HG03575 (cell line): ENCODE measurements at regions not wholly inside any gene's neighbourhood (a gene's known extent, or its start where the extent isn't known, plus 50 kb on each side); places are given as distances from the start of the nearest gene placed in this dataset.

Experiments used
- ATAC-seq: cut with Tn5 transposase; IDR thresholded peaks from one replicate; pipeline ENCODE4 v1.9.1; 2021; ENCODE audit not compliant: unreplicated experiment, insufficient number of reproducible peaks, low FRiP score; ENCODE audit errors: extremely low read depth

DNA sequence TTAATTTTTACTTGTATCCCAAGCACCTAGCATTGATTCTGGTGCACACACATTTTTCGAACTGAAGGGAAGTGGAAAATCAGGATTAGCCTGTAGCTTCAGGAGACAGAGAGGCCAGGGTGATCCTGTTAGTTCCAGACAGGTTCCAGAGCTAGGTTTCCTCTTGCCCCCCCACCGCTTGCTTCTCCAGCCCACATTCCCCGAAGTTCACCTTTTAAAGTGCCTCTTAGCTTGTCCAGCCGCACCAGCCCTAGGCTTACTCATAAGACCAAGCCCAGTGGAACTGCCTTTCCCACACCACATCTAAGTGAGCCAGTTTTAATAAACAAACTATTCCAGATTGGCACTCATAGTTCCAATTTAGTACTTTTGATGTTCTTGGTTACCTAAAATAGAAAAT lies 898.6 kb upstream of the KLHL29 start:
- no peak for ATAC-seq

DNA sequence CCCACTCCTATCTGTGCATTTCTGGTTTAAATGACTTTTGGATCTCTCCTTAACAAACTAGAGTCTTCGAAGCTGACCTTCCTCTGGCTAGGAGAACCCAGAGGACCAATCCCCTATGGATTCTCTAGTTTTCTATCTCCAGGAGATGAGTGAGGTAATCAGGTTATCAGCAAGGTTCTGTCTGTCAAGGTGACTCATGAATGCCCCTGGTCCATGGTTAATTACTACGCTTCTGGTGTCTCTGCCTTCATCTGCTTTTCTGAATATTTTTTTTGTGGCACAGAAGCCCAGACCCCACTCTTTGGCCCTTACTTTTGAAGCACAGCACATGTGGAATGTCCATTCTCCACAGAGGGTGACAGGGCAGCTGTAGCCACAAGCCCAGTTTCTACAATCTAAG lies 897.9 kb upstream of the KLHL29 start:
- no peak for ATAC-seq

DNA sequence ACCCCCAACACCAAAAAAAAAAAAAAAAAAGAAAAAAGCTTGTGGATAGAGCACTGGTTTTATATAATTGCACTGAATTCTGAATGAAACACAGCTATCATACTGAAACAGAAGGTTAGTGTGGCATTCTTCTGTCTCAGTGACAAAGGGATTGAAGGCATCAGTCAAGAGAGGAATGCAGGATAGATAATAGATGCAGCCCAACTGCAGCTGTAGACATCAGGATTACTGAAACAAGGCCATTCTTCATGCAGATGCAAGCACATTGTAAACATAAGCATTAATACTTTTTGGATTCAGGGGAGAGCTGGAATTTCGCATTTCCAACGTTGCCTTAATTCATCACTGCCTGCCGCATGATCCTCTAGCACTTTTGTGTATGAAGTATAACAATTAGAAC lies 897.4 kb upstream of the KLHL29 start:
- no peak for ATAC-seq

DNA sequence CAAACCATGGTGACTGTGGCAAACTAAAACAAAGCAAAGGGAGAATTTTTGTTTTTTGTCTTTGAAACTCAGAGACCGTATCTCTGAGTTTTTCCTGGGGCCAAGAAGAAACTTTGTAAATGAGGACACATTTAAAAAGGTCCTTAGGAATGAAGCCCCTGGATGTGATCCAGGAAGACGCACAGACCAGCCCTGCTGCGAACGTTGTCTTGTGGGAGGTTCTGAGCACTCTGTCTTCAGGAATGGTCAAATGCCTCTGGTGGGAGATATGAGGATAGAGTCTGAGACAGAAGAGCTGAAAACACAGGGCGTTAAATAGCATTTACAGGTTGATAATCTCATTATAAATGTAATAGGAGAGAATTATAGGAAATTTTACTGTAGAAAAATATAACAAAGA lies 893.5 kb upstream of the KLHL29 start:
- no peak for ATAC-seq

DNA sequence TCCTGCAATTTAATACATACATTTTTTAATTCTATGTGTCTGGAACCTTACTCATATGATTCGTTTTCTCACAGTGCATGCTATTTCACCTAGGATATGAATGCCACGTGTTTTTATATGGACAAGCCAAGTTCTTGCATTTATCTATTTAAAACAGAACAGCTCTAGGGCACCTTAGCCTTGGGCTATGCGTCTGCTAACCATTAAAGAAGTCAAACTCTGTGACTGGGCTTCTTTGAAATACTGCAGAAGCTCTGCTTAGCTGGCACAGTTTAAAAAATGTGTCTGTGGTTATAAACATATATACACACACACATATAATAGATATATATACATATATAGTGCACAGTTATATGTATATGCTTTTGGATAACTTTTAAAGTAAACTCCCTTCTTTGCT lies 890.8 kb upstream of the KLHL29 start:
- no peak for ATAC-seq

DNA sequence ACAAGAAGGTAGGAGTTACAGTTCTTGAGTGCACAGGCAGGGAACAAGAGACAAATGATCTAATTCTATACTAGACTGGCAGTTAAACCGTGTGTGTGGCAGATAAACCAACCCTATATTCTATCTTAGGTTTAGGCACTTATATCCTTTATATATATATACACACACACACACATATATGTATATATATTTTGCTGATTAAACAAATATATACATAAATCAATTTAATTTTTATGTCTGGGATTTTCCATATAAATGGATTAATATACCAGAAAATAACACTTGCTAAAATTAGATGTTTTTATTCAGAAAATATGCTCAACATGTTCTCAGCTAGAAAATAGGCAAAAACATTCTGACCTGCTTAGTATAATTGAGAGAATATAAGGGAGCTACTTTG lies 887.9 kb upstream of the KLHL29 start:
- no peak for ATAC-seq

DNA sequence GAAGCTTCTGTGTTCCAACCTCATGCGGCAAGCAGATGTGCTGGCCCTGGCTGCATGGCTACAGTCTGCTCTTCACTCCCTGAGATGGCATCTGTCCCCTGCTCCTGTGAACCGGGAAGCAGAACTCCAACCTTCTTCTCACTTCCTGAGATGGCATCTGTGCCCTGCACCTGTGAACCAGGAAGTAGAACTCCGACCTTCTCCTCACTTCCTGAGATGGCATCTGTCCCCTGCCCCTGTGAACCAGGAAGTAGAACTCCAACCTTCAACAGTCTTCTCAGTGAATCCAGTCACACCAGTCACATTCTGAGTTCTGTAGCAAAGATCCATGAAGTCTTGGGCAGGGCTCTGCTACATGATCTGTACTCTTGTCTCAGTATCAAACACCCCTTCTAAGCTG lies 887.2 kb upstream of the KLHL29 start:
- no peak for ATAC-seq

DNA sequence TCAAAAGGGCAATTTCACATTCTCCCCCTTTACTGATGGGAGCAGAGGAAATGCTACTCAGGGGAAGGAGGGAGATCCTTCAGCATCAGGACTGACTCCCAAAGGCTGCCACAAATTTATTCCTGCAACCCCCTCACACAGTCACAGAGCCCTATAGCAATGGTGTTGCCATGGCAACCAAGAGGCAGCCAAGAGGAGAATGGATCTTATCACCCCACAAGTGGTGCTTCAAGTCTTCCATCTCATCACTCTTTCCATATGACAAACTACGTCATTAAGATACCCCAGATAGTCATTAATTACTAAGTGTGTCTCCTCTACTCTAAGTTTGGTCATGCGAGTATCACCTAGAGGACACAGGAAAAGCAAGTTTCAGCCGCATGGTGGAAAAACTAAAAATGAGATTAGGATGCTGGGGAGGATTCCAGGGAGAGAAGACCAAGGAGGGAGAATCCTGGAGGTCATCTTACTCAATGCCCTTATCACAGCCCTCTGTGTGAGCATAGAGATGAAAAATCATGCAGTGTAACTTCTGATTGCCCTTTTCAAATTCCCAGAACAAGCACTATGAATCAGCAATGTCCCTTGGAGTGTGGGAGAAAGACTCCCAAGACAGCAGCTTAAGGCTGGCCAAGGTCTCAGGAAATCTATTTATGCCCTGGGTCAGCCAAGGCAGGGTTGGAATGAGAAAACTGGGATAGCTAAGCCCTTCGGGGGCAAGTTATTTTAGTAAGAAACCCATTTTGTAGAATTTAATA lies 885.7 kb upstream of the KLHL29 start:
- no peak for ATAC-seq

DNA sequence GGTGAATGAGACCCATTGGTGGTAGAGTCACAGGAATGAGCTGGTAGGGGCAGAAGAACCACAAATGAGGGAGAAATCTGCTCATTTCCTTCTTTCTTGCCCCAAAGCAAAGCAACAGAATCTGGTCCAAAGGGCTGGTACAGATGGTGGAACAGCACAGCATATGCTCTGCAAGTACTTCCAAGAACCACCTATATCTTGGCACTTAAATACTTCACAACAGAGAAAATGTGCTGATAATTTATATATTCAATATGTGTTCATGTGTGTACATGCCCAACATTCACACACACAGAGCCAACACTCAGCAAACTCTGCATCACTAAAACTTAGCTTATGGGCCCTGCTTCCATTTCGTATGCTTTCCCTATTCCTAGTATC lies 884.4 kb upstream of the KLHL29 start:
- no peak for ATAC-seq

DNA sequence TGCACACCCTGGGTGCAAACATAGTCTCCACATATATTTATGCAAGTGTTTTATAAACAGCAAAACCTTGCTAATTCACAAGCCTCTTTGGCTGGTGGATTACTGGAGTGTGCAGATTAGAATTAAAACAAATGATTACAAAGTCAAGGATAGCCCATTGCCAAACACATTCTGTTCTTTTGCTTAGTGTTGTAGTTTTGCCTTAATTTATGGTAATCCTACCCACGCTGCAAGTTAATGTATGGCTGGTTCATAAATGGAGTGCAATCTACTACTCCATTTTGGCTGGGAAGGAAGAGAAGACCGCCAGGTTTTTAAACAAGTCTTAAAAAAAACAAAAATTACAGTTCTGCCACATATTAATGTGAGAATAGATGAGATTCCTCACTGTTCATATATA lies 883.1 kb upstream of the KLHL29 start:
- no peak for ATAC-seq

DNA sequence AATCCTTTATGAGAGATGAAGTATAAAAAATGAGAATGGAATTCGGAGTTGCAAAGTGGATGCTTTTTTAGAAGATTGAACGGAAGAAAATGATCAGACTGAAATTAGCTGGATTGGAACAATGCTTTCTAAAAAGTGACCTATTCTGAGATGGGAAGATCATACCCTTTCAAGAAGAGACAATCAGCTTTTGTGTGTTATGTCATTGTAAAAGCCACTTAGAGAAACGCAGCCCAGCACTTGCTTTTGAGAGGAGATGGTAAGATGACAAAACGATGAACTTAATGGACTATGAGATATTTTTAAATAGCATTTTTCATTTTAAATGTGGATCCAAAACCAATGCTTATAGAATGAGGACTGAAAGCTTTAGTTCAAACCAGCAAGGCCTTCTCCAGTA lies 871.4 kb upstream of the KLHL29 start:
- no peak for ATAC-seq

DNA sequence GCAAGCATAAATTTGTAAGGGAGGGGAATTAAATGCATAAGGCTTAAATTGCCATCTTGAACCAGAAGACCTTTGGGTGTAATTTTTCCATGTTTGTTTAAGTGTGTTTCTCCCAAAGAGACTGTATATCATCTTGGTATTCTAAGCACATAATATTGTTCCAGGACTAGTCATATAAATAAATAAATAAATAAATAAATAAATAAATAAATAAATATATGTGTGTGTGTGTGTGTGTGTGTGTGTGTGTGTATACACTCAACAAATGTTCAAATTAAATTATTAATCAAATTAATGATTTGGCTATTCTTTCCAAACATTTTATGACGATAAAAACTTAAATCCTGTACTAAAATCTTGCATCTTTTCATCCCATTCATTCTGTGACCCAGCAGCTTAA lies 867.8 kb upstream of the KLHL29 start:
- no peak for ATAC-seq

DNA sequence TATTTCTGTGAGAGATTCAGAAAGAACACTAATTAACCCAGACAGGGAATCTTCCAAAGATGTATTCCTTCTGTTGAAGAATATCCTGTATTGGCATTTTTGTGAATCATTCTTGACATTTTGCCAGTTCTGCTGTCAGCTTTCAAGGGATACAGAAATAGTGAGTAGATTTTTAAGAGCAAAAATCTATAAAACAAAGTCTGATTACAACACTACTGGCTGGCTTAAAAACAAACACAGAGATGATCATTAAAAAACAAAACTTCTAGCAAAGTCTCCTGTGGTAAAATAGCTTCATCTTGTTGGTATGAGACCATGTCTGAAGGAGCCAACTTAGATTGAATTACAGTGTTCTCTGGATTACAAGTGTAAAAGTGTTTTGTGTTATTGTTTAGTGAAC lies 866.3 kb upstream of the KLHL29 start:
- no peak for ATAC-seq

DNA sequence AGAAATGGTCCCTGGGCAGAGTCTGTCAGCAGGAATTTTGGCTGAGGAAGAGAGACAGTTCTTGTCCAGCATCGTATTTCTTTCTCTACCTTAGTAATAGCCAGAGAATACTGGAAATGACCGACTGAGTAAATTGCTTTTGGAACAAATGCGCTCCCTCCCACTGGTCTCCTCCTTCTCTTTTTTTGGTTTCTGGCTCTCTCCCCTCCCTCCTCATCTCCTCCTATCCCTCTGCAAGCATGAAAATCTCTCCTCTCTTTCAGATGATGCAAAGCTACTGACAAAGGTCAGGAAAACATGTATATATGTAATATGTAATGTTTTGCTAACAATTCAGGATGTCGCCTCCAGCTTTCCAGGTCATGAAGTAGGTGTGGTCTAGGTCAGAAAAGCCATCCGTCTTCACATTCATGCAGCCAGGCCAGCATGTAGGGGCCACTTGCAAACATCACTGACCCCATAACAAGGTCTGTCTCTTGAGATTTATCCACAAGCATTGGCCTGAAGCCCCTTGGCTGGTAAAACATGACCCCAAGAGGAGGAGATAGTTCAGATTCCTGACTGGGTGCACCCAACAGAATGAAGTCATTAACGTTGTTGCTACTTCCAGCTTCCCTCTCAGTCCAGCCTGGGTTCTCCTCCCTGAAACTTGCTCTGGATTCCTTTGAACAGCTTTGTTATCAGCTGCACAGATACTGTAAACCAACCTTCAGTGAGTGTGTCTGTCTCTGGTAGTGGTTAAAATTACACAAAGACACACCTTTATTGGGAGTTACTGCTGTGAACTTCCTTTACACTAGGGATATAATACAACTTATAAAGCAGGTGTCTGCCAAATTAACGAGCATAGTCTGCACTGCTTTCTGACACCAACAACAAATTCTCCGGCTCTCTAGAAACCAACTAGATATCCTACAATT lies 864.4 kb upstream of the KLHL29 start:
- no peak for ATAC-seq

DNA sequence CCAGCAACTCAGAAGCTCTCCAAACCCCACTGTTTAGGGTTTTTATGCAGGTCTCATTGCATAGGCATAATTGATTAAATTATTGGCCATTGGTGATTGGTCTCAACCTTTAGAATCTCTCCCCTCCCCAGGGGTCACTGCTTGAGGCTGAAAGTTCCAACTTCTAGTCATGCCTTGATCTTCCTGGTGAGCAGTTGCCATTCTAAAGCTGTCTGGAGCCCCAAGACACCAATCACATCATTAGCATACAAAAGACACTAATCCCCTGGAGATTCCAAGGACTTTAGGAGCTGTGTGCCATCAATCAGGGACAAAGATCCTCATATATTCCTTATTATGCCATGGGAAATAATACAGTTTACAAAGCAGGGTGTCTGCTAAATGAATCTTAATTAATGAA lies 863.4 kb upstream of the KLHL29 start:
- ATAC-seq, result no peak

DNA sequence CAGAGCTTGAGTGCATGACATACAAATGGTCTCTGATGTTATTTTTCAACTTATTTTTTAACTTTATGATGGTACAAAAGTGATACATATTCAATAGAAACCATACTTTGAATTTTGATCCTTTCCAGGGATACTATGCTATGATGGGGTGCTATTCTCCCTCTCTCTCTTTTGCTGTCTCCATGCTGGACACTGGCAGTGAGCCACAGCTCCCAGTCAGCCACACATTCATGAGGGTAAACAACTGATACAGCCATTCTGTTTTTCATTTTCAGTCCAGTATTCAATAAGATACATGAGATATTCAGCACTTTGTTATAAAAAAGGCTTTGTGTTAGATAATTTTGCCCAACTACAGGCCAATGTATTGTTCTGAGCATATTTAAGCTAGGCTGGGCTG lies 859.3 kb upstream of the KLHL29 start:
- no peak for ATAC-seq

DNA sequence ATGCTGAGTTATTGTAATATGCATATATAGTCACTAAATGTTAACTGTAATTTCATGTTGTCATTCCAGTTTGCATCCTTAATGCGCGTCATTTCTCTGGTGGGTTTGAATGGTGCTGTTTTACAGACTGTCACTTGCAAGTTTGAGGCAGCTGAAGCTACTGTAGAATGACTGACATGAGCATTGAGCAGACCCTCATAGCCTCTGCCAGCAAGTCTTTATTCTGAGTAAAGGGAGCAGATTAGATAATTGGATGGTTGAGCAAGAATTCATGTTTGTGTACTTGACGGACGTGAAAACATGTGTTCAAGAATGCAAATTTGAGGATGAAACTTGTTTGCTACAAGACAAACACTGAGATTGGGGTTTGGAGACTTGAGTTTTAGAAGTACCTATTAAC lies 854.8 kb upstream of the KLHL29 start:
- no peak for ATAC-seq

DNA sequence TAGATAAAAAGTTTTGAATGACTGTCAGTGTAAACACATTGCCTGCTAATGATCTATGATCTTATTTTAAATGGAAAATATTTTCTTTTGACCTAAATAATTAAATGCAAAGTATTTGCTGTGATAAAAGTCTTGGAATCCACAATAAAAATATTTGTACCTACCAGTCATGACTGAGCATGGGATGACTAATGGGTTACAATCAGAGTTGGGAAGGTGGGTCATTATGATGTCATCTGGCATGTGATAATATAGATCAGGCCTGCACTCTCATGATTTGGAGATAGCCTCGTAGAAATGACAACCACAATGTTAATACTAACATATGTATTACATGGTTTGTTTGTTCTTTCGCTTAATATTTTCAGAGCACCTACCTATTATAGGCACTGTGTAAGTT lies 848.8 kb upstream of the KLHL29 start:
- no peak for ATAC-seq

DNA sequence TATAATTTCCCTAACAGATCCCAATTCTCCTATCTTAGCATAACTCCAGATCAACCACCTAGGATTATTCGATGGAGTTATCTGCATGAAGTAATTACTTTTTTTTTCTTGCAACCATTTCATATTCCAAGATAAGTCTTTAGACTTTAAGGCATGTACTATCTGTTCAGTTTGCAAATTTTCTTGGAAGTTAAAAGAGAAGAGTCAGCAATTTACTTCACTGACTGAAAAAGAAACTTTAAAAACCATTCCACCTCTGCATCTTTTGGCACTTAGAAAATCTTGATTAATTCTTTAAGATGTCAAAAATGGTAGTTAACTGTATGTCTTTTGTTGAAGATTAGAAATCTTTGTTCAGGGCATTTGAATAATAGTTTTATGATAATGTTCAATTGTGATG lies 830.5 kb upstream of the KLHL29 start:
- no peak for ATAC-seq

DNA sequence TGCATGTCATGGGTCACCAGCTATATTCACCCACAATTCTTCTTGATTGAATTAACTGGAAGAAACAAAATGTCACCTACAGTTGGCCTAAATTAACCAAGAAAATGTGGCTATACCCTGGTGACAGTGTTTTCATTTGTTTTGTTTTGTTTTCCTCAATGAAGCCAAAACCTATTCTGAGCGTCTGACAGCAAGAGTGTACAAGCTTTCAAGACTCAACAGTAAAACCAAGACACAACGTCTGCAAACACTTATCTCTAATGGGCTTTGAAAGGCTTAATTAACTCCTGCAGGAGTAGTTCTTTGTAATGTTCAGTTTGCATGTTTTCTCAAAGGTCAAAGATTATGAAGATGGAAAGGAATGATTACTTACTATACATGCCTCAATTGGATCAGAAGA lies 827.6 kb upstream of the KLHL29 start:
- no peak for ATAC-seq
